HG02884 (cell line): ENCODE measurements at regions not wholly inside any gene's neighbourhood (a gene's known extent, or its start where the extent isn't known, plus 50 kb on each side); places are given as distances from the start of the nearest gene placed in this dataset.
A peak's percentile ranks its signal among the peaks of the same experiment; 100 is the strongest.
"Not testable (repeated sequence)": the region's sequence is repeated elsewhere in the genome, so short reads cannot be mapped to it uniquely, and the experiment has no call there.

Experiments used
- ATAC-seq: cut with Tn5 transposase; IDR thresholded peaks from one replicate; pipeline ENCODE4 v1.9.1; 2021; ENCODE audit warnings: mild to moderate bottlenecking, moderate library complexity; ENCODE audit not compliant: unreplicated experiment

DNA sequence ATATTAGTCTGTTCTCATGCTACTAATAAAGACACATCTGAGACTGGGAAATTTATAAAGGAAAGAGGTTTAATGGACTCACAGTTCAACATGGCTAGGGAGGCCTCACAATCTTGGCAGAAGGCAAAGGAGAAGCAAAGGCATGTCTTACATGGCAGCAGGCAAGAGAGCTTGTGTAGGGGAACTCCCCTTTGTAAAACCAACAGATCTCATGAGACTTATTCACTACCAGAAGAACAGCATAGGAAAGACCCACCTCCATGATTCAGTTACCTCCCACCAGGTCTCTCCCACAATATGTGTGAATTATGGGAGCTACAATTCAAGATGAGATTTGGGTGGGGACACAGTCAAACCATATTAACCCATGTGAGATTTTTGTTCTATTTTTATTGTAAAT, 244.5 kb upstream of the TRIB2 start:
- not testable (repeated sequence) for ATAC-seq

DNA sequence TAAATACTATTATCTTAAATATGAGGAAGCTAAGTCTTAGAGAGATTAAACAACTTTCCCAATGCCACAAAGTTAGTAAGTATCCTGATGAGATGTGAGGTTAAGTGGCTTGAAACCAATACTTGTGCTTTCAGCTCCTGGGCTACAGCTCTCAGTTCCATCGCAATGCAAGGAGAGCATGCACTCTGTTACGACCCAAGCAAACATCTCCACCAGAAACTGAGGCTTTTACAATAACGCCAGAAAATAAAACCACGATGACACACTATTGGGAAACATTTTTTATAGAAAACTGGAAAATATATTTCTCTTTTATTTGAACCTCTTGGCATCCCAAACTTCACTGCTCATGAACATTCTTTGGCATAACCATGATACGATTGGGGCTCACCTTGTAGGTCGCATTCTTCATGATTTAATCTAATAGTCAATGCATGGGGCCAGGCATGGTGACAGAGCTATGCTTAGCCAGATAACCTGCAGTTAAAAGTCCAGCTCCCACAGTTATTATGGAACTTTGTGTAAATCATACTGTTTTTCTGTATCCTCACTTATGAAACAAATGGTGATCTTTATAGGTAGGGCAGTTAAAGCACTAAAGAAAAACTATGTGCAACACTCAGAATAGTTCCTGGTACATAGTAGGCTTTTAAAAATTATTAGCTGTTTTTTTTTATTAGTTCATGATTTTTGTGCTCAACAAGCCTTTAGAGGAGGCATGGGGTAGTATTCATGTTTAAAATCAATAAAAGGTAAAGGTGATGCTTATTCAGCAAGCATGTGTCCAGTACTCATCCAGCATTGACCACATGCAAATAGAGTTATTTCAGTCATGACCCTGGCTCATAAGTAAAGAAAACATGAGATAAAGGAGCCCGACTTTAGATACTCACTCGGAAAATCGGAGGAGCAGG, 238.3 kb upstream of the TRIB2 start:
- no peak for ATAC-seq

DNA sequence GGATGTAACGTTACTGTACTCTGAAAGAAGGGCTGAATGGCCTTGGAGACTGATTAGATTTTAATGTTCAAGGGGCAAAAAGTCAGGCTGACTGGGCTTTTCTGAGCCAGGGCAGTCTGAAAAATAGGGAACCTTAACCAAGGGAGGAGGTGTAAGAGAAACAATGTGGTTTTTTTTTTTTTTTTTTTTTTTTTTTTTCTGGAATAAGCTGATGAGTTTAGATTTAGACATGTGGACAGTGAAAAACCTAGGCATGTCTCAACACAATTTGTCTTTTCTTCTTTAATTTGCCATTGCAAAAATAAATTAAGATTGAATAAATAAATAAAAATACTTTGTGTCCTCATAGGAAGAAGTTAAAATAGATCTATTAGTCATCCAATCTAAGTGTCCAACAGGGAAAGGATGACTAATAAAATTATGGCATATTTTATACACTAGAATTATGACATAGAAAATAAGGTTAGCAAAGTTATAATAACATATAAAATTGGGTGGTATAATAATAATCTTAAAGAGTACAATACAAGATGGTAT, 237.6 kb upstream of the TRIB2 start:
- no peak for ATAC-seq

DNA sequence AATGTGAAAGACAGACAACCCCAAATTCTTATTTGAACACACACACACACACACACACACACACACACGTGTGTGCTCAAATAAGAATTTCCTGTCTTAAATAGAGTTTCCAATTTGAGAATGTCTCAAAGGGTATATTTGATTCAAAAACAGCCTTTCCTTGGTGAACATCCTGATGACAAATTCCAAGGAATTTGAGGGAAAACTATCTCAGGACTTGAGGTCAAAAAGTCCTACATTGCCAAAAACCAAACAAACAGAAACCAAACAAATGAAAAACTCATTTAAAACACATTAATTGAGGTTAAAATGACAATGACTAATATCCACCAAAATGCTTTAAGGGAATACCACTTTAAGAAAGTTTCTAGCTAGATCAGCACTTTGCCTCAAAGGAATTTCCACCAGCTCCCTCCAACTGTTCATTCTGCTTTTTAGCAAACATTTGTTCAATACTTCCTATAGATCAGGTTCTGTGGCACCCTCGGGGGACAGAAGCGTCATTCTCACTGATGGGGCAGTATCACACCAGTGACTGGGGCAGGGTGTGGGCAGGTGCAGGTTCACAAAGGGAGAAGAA, 232.1 kb upstream of the TRIB2 start:
- no peak for ATAC-seq

DNA sequence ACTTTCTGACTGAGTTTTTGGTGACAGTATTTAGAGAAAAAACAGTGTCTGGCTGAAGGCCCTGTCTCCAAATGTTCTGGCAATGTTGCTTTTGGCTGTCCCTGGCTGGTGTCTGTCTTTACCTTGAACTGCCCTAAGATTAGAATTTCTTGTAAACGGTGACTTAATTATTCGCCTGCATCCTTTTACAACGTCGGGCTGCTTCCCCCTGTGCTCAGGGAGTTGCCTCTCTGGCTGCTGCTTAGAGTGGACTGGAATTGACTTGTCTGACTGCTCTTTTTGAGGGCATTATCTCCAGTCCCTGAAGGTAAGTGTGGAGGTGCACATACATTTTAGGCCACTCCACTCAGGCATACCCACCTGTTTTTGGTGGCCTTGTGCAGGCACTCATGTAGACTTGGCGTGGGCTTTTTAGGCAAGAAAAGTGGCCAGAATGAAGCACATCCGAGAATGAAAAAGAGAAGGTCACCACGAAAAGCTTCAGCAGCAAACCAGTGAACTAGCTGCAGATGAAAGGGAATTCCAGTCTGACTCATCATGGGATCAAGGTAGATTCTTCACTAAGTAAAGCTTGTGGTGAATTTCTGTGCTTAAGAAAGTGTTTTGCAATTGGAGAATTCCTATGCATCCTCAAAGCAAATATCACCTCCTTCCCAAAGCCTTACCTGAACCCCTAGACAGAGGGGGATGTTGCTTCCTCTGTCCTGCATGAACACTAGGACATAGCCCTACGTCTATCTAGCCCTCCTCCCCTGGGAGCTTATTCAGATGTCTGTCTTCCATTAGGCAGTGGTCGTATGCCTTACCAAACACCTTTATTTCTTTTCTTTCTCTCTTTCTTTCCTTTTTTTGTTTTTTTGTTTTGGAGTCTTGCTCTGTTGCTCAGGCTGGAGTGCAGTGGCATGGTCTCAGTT, 230.3 kb upstream of the TRIB2 start:
- peak; percentile 75 for ATAC-seq

DNA sequence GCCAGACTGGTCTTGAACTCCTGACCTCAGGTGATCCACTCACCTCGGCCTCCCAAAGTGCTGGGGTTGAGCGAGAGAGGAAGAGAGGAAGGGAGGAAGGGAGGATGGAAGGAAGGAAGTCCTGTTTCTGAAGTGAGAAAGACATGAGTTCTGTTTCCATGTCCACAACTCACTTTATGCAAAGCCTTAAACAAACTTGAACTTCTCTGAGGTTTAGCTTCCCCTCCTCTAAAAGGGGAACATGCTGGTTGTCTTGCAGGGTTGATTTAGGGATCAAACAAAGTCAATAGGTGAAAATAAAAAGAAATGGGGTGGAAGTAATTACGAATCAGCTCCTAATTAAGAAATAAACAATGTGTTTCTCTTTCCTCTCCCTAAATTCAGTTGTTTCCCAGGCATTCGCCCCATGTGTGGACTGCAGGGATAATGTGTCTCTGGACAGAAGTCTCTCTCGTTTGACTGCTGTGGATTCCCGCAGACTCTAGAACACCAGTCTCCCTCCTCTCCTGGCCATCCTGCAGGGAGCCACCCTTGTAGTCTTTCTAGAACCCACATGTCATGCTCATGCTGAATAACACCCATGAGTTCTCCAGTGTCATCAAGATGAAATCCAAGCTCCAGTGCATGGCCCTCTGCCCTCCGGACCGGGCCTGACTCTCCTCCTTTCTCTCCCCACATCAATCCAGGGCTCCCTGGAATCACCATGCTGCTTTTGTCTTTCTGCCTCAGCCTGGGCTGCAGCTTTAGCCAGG, 229.3 kb upstream of the TRIB2 start:
- peak; percentile 26 for ATAC-seq

DNA sequence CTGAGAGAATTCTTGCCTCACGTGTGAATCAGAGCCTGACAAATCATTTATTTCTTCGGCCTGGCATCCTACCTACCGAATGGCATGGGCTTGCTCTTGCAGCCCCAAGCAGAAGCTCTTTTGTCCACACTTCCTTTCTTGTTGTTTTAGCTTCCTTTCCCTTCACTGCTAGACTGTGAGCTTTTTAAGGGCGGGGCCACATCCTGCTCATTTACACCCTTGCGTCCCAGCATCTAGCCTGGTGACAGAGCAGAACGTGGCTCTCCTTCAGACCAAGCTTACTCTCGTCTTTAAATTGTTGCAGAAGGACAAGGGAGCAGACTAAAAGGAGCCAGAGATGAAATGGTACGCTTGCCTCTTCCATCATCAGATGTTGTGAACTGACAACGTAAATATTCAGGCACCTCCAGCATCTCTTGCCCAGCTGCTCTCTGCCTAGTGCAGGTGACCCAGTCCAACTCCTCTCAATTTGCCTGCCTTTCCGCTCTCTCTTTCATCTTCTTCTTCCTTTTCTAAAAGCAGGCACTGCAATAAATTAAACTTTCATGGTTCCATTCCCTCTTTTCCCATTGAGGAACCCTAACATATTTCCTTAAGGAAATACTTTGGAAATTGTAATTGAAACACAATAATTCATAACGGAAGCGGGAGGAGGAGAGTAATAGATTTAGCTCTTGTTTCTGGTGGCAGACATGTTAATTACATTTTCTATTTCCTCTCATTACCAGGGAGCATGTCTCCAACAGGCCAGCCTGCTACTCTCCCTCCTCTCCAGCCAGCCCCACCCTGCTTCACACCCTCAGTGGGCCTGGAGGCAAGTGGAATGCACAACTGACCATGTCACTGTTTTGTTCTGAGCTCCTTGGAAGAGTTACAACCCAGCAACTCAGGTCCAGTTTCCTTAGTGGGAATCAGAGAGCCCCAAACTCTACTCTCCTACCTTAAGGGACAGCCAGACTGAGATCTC, 228.1 kb upstream of the TRIB2 start:
- ATAC-seq = peak; percentile 37

DNA sequence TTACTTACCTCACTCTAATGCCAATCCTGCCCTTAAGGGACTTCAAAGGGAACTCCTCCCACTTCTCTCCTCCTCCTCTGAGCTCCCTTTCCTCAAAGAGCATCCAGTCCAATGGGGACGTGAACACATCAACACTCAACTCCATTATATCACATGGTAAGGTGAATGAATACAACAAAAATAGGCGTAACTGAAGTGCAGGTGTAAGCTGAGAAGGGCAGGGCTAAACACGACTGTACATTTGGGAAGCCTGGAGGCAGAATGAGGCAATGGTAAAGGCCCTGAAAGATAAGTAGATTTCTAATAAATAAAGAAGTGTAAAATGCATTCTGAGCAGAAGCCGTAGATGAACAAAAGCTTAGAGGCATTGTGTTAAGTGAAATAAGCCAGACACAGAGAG, 226.1 kb upstream of the TRIB2 start:
- ATAC-seq = no peak

DNA sequence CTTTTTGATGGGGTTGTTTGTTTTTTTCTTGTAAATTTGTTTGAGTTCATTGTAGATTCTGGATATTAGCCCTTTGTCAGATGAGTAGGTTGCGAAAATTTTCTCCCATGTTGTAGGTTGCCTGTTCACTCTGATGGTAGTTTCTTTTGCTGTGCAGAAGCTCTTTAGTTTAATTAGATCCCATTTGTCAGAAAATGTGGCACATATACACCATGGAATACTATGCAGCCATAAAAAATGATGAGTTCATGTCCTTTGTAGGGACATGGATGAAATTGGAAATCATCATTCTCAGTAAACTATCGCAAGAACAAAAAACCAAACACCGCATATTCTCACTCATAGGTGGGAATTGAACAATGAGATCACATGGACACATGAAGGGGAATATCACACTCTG, 224.4 kb upstream of the TRIB2 start:
- ATAC-seq = not testable (repeated sequence)

DNA sequence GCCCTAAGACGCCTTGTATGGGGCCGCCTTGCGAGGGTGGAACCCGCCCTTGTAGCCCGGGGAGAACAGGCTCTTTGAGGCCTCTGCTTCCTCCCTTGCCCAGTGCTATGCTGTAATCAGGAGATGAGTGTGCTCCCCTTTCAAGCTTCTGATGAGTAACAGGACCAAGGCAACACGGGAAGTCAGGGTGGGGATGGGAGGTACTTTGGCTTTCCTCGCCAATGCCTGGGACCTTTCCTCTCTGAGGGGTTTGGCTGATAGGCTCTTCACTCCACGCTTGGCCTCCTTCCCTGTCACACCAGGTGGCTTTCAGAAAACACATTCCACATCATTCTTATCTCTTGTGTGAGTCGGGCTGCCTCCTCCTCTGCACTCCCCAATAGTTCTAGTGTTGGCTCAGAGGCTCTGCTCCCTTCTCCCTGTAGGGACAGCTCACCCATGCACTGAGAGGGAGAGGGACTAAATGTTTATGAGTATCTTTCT, 223.7 kb upstream of the TRIB2 start:
- no peak for ATAC-seq

DNA sequence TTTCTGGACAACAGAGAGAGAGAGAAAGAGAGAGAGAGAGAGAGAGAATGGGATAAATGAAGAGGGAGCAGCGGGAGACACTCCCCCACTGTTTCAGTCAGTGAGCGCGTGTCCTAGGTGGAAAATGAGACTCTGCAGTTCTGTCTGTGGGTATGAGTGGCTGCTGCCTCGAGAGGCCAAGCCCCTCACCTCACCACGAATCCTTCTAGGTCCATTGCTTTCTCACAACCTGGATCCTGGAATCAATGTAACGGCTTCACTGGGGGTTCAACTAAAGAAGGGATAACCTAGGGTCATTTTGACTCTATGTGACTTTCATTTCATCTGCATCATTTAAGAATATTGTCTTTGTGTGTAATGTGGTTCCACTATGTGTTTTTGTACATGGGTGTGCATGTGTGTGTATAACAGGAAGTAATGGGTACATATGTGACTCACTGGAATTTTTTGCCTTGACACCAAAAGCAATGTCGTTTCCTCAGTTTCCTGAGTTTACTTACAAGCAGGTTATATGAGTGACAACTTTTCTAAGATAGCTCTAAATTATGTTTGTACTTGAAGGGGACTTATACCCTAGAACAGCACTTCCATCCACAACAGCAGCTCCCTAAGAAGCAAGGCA, 221.4 kb upstream of the TRIB2 start:
- ATAC-seq = no peak

DNA sequence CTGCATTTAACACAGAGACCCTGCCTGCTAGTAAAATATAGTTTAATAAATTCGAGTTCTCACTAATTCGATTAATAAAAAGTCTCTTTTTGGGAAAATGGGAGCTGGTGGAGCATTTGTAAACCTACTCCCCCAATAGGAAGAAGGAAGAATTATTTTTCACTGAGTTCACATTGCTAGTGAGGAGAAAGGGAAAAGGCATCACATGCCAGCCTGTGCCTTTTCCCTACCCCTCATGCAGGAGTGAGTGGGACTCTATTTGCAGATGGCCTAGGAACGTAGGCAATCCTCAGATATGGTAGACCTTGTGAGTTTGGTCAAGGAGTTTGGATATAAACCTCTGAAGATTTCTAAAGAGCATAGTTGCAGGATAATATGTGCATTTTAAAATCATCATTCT, 218.4 kb upstream of the TRIB2 start:
- ATAC-seq = no peak

DNA sequence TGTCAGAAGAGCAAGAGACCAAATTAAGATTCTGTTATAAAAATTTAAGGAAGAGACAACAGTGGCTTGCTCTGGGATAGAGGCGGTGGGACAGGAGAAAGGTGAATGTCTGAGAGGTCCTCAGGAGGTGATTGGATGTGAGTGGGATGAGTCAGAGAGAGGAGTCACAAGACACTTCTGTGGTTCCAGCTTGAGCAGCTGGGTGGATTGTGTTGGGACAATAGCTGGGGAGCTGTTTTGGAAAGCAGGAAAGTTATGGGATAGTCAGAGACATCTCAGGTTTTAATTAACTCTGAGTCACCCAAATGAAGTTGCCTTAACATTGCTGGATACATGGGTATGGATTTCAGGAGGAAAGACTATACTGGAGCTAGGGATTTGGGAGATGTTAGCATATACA, 218.0 kb upstream of the TRIB2 start:
- no peak for ATAC-seq

DNA sequence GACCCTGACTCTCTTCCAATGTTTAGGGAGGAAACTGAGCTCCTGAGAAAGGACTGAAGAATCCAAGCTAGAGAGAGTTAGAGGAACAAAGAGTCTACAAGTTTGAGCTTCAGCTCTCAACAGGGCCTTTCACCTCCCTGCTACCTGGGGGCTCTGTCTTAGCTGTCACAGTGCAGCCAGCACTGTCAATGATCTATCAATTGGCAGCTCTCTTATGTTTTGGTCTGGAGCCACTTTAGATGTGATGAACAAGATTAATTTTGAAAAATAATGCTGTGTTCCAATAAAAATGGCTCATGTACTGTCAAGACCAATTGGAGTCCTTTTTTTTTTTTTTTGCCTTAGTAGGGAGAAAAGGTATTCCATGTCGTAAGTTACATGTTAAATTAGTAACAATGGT, 215.8 kb upstream of the TRIB2 start:
- no peak for ATAC-seq

DNA sequence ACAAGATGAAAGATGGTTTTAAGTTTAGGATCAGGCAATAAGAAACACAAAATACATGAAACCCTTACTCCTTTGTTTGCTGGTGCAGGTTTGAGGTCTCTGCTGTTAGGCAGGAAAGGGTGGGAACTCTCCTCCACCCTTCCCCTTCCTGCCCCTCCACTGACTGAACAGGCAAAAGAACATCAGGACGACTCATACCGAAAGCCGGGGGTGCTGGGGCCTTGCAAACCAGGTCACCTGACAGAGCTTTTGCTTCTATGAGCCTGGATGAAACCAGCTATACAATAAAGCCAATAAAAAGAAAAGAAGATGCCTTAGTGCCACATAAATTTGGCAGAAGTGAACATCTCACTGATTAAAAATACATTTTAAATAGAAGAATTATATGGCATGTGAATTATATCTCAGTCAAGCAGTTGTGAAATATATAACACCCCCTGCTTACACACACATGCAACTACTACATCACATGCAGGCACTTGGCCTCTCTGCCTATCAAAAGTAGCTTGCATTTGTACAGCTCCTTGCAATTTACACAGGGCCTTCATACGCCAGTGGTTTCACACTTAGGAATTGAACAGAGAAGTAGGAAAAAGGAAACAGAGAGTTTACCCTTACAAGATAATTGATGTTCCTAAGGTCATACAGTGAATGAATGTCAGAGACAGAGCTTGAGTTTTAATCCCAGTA, 215.1 kb upstream of the TRIB2 start:
- ATAC-seq = peak; percentile 80

DNA sequence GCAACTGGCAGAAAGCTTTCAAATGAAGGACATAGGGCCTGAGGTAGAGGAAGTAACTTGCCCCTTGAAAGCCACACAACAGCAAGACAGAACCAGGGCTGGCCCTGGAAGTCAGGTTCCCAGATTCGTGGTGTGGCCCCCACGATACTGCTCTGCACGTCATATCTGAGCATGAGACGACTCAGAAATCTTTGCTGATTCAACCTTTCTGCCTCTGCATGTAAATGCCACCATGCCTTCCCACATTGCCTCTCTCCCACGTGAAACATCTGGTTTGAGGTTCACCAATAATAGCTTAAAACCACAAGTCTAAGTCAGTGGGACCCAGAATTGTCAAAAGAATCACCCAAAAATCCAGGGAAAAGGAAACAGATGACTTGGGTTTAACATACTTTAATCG, 214.0 kb upstream of the TRIB2 start:
- no peak for ATAC-seq

DNA sequence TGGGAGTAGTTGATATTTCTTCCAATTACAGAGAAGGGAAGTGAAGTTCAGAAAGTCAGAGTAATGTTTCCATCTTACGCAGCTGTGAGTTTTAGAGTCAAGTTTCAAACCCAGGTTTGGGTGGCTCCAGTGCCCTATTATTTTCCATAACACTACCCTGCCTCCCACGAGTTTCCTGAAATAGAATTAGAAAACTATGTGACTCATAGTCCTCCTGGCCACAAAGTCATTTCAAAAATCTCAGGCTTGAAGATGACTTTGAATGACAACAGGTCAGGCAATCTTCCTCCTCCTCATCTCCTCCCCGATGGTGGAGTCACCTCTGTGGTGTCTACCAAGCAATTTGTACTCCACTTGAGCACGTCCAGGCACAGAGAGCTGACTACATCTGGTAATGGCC, 212.3 kb upstream of the TRIB2 start:
- peak; percentile 50 for ATAC-seq

DNA sequence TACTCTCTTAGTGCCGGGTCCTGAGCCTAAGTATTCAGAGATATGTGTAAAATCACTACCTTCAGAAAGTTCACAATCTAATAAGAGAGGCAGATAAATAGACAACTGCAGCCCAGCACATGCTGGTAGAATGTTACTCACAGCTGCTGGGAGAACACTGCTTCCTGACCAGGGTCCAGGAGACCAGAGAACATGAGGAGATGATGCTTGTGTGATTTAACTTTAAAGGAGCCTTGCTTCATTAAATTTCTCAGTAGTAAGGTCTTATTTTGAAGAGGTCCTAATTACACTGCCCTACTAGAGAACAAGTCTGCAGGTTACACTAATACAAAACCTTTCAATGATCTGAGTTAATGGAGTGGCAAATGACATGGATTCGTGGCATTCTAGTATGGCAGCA, 209.9 kb upstream of the TRIB2 start:
- ATAC-seq = no peak
